Gastroesophageal sphincter (tissue), 3 donors: ENCODE measurements at regions not wholly inside any gene's neighbourhood (a gene's known extent, or its start where the extent isn't known, plus 50 kb on each side); places are given as distances from the start of the nearest gene placed in this dataset.

Source experiments
- CTCF ChIP-seq, 4 experiments: fragments of 200-600 bp in 2 of 4; fragments of 450-650 bp in 2 of 4; sonication (generic) in 1 of 4; IDR thresholded peaks; one replicate each; pipeline ENCODE4 v1.5.1; 2017 to 2019; ENCODE audit warnings: antibody characterized with exemption in 4 of 4, mild to moderate bottlenecking in 2 of 4, moderate library complexity in 2 of 4
- POLR2A ChIP-seq, 2 donors: fragments of 450-650 bp; IDR thresholded peaks; one replicate each; pipeline ENCODE4 v1.6.1; 2017; ENCODE audit warnings: antibody characterized with exemption in 2 of 2, mild to moderate bottlenecking in 2 of 2, moderate library complexity in 1 of 2
- POLR2AphosphoS5 ChIP-seq: sonication (generic); formaldehyde crosslinking; IDR thresholded peaks from one replicate; pipeline ENCODE4 v1.6.1; 2017; ENCODE audit warnings: antibody characterized with exemption

GRCh38 chr5:8767746-8768145 lies 778.1 kb downstream of the SEMA5A start:
- TF ChIP-seq POLR2AphosphoS5 = no peak
- TF ChIP-seq CTCF (IDR thresholded peaks at IDR 0.05) = no peak
- TF ChIP-seq POLR2A (IDR thresholded peaks at IDR 0.05) = no peak
